ENCODE measurements at regions not wholly inside any gene's neighbourhood (a gene's known extent, or its start where the extent isn't known, plus 50 kb on each side); places are given as distances from the start of the nearest gene placed in this dataset.

- Histone ChIP-seq H4K91ac (ENCODE audit: low read length) (no peak overlapping the region), H3K4ac (ENCODE audit: low read depth in 1 of 2, low read length in 2 of 2) (no peak overlapping the region), H2BK5ac (ENCODE audit: low read depth, low read length, poor library complexity, severe bottlenecking) (no peak overlapping the region), H2AFZ (ENCODE audit: low read depth, low read length) (no peak overlapping the region), H3K9ac (ENCODE audit: low read length) (no peak overlapping the region), H2BK15ac (ENCODE audit: low read depth, poor library complexity, severe bottlenecking) (no peak overlapping the region), H3K27me3 (ENCODE audit: control insufficient read depth in 1 of 2, insufficient read depth in 1 of 2, low read length in 2 of 2) (peaks cover 5 to 16% of the 10 kb centered on the region in 2 experiments), H3K4me3 (ENCODE audit: insufficient read depth in 1 of 2, low read depth in 1 of 2, low read length in 2 of 2) (no peak overlapping the region), H3K36me3 (ENCODE audit: control insufficient read depth in 1 of 2, insufficient read depth in 2 of 2, low read depth in 1 of 2, low read length in 2 of 2) (no peaks in the 10 kb centered on the region), H3K4me1 (ENCODE audit: control insufficient read depth, insufficient read depth, low read depth, low read length) (no peaks in the 10 kb centered on the region), H2BK120ac (ENCODE audit: low read depth, low read length) (no peak overlapping the region), H3K4me2 (ENCODE audit: low read length, poor library complexity, severe bottlenecking) (no peak overlapping the region), H4K8ac (ENCODE audit: low read length) (no peak overlapping the region), H2AK5ac (ENCODE audit: low read length, severe bottlenecking) (no peak overlapping the region), H3K27ac (ENCODE audit: low read length, poor library complexity, severe bottlenecking) (no peak overlapping the region), H3K23ac (ENCODE audit: low read length in 2 of 2) (no peak overlapping the region), H3K14ac (ENCODE audit: low read length in 2 of 2) (no peak overlapping the region), H2BK12ac (ENCODE audit: low read length in 2 of 2) (no peak overlapping the region), H3K9me3 (ENCODE audit: control insufficient read depth, low read length) (no peaks in the 10 kb centered on the region), H3K18ac (ENCODE audit: low read depth in 1 of 2, low read length in 2 of 2) (no peak overlapping the region), H3K79me1 (replicated peaks; ENCODE audit: low read length, poor library complexity, severe bottlenecking) (no peaks in the 10 kb centered on the region)
- peak; percentile 39 for DNase-seq
- WGBS: no CpG with 5 or more reads among the region's 2 CpGs
Measured at GRCh38 chr1:229011022-229011421, 259.9 kb upstream of the RAB4A start.

GRCh38 chr1:229012823-229013222 is 258.1 kb upstream of the RAB4A start:
- H2AFZ ChIP-seq (ENCODE audit: low read depth, low read length): no peak overlapping the region
- no peak overlapping the region for H2BK5ac ChIP-seq (ENCODE audit: low read depth, low read length, poor library complexity, severe bottlenecking)
- no peak overlapping the region for H3K4me2 ChIP-seq (ENCODE audit: low read length, poor library complexity, severe bottlenecking)
- H3K36me3 ChIP-seq (ENCODE audit: control insufficient read depth in 1 of 2, insufficient read depth in 2 of 2, low read depth in 1 of 2, low read length in 2 of 2): no peaks in the 10 kb centered on the region
- no peak overlapping the region for H3K18ac ChIP-seq (ENCODE audit: low read depth in 1 of 2, low read length in 2 of 2)
- no peak overlapping the region for H3K9ac ChIP-seq (ENCODE audit: low read length)
- H2BK15ac ChIP-seq (ENCODE audit: low read depth, poor library complexity, severe bottlenecking): no peak overlapping the region
- no peaks in the 10 kb centered on the region for H3K9me3 ChIP-seq (ENCODE audit: control insufficient read depth, low read length)
- H3K23ac ChIP-seq (ENCODE audit: low read length in 2 of 2): no peak overlapping the region
- DNase-seq: peak; percentile 62
- H2BK12ac ChIP-seq (ENCODE audit: low read length in 2 of 2): no peak overlapping the region
- no peak overlapping the region for H3K14ac ChIP-seq (ENCODE audit: low read length in 2 of 2)
- no peak overlapping the region for H4K8ac ChIP-seq (ENCODE audit: low read length)
- H2BK120ac ChIP-seq (ENCODE audit: low read depth, low read length): no peak overlapping the region
- H3K27me3 ChIP-seq (ENCODE audit: control insufficient read depth in 1 of 2, insufficient read depth in 1 of 2, low read length in 2 of 2): peaks cover 10 to 17% of the 10 kb centered on the region in 2 experiments
- no peak overlapping the region for H3K4me3 ChIP-seq (ENCODE audit: insufficient read depth in 1 of 2, low read depth in 1 of 2, low read length in 2 of 2)
- H3K4me1 ChIP-seq (ENCODE audit: control insufficient read depth, insufficient read depth, low read depth, low read length): no peaks in the 10 kb centered on the region
- H2AK5ac ChIP-seq (ENCODE audit: low read length, severe bottlenecking): no peak overlapping the region
- no peak overlapping the region for H4K91ac ChIP-seq (ENCODE audit: low read length)
- H3K79me1 ChIP-seq (replicated peaks; ENCODE audit: low read length, poor library complexity, severe bottlenecking): no peaks in the 10 kb centered on the region
- 90% methylated on average over 2 of the region's 2 CpGs for WGBS
- H3K4ac ChIP-seq (ENCODE audit: low read depth in 1 of 2, low read length in 2 of 2): no peak overlapping the region
- H3K27ac ChIP-seq (ENCODE audit: low read length, poor library complexity, severe bottlenecking): no peak overlapping the region

GRCh38 chr1:229013981-229014380 is 256.9 kb upstream of the RAB4A start:
- peaks cover 13 to 27% of the 10 kb centered on the region in 2 experiments for H3K27me3 ChIP-seq (ENCODE audit: control insufficient read depth in 1 of 2, insufficient read depth in 1 of 2, low read length in 2 of 2)
- peak overlapping the region in 1 of 2 experiments; percentile 42 for H3K18ac ChIP-seq (ENCODE audit: low read depth in 1 of 2, low read length in 2 of 2)
- H3K14ac ChIP-seq (ENCODE audit: low read length in 2 of 2): no peak overlapping the region
- no peak overlapping the region for H3K27ac ChIP-seq (ENCODE audit: low read length, poor library complexity, severe bottlenecking)
- H2BK12ac ChIP-seq (ENCODE audit: low read length in 2 of 2): no peak overlapping the region
- no peaks in the 10 kb centered on the region for H3K4me1 ChIP-seq (ENCODE audit: control insufficient read depth, insufficient read depth, low read depth, low read length)
- no peak overlapping the region for H2AK5ac ChIP-seq (ENCODE audit: low read length, severe bottlenecking)
- peak overlapping the region; percentile 69 for H2AFZ ChIP-seq (ENCODE audit: low read depth, low read length)
- H2BK5ac ChIP-seq (ENCODE audit: low read depth, low read length, poor library complexity, severe bottlenecking): no peak overlapping the region
- H4K91ac ChIP-seq (ENCODE audit: low read length): no peak overlapping the region
- H3K4ac ChIP-seq (ENCODE audit: low read depth in 1 of 2, low read length in 2 of 2): no peak overlapping the region
- DNase-seq: peak; percentile 21
- H3K4me3 ChIP-seq (ENCODE audit: insufficient read depth in 1 of 2, low read depth in 1 of 2, low read length in 2 of 2): no peak overlapping the region
- H3K36me3 ChIP-seq (ENCODE audit: control insufficient read depth in 1 of 2, insufficient read depth in 2 of 2, low read depth in 1 of 2, low read length in 2 of 2): no peaks in the 10 kb centered on the region
- H3K23ac ChIP-seq (ENCODE audit: low read length in 2 of 2): no peak overlapping the region
- no peak overlapping the region for H3K9ac ChIP-seq (ENCODE audit: low read length)
- H3K4me2 ChIP-seq (ENCODE audit: low read length, poor library complexity, severe bottlenecking): no peak overlapping the region
- no peak overlapping the region for H2BK15ac ChIP-seq (ENCODE audit: low read depth, poor library complexity, severe bottlenecking)
- no peak overlapping the region for H4K8ac ChIP-seq (ENCODE audit: low read length)
- WGBS: 24% methylated on average over 5 of the region's 7 CpGs
- no peaks in the 10 kb centered on the region for H3K79me1 ChIP-seq (replicated peaks; ENCODE audit: low read length, poor library complexity, severe bottlenecking)
- H2BK120ac ChIP-seq (ENCODE audit: low read depth, low read length): no peak overlapping the region
- no peaks in the 10 kb centered on the region for H3K9me3 ChIP-seq (ENCODE audit: control insufficient read depth, low read length)

- no peaks in the 10 kb centered on the region for H3K79me1 ChIP-seq (replicated peaks; ENCODE audit: low read length, poor library complexity, severe bottlenecking)
- H4K8ac ChIP-seq (ENCODE audit: low read length): no peak overlapping the region
- H3K36me3 ChIP-seq (ENCODE audit: control insufficient read depth in 1 of 2, insufficient read depth in 2 of 2, low read depth in 1 of 2, low read length in 2 of 2): no peaks in the 10 kb centered on the region
- H3K18ac ChIP-seq (ENCODE audit: low read depth in 1 of 2, low read length in 2 of 2): no peak overlapping the region
- peak overlapping the region in 1 of 2 experiments; percentile 29 for H2BK12ac ChIP-seq (ENCODE audit: low read length in 2 of 2)
- H3K27me3 ChIP-seq (ENCODE audit: control insufficient read depth in 1 of 2, insufficient read depth in 1 of 2, low read length in 2 of 2): peaks cover 13 to 29% of the 10 kb centered on the region in 2 experiments
- no peak overlapping the region for H3K14ac ChIP-seq (ENCODE audit: low read length in 2 of 2)
- H3K4me2 ChIP-seq (ENCODE audit: low read length, poor library complexity, severe bottlenecking): no peak overlapping the region
- WGBS: 90% methylated on average over 12 of the region's 13 CpGs
- no peak overlapping the region for H3K4ac ChIP-seq (ENCODE audit: low read depth in 1 of 2, low read length in 2 of 2)
- H2AK5ac ChIP-seq (ENCODE audit: low read length, severe bottlenecking): no peak overlapping the region
- H3K9ac ChIP-seq (ENCODE audit: low read length): no peak overlapping the region
- H3K4me3 ChIP-seq (ENCODE audit: insufficient read depth in 1 of 2, low read depth in 1 of 2, low read length in 2 of 2): no peak overlapping the region
- no peaks in the 10 kb centered on the region for H3K9me3 ChIP-seq (ENCODE audit: control insufficient read depth, low read length)
- no peak overlapping the region for H2AFZ ChIP-seq (ENCODE audit: low read depth, low read length)
- H3K23ac ChIP-seq (ENCODE audit: low read length in 2 of 2): no peak overlapping the region
- no peak overlapping the region for H2BK5ac ChIP-seq (ENCODE audit: low read depth, low read length, poor library complexity, severe bottlenecking)
- H3K4me1 ChIP-seq (ENCODE audit: control insufficient read depth, insufficient read depth, low read depth, low read length): no peaks in the 10 kb centered on the region
- DNase-seq: no peak
- peak overlapping the region; percentile 84 for H2BK15ac ChIP-seq (ENCODE audit: low read depth, poor library complexity, severe bottlenecking)
- H3K27ac ChIP-seq (ENCODE audit: low read length, poor library complexity, severe bottlenecking): no peak overlapping the region
- H4K91ac ChIP-seq (ENCODE audit: low read length): no peak overlapping the region
- H2BK120ac ChIP-seq (ENCODE audit: low read depth, low read length): no peak overlapping the region
Measured at GRCh38 chr1:229015806-229016205, 255.1 kb upstream of the RAB4A start.
